T-helper 2 cell treated with Interferon-gamma antibody and Interleukin-4, amounts not matched to agents 5 μg/mL and 100 μg/mL, for 36 hours (primary cell): ENCODE measurements at regions not wholly inside any gene's neighbourhood (a gene's known extent, or its start where the extent isn't known, plus 50 kb on each side); places are given as distances from the start of the nearest gene placed in this dataset.

Experiments
- DNase-seq: peaks from one replicate; pipeline ENCODE4 v3.0.0; 2021; ENCODE audit warnings: low spot score
- H3K27ac Mint-ChIP-seq: one replicate; pipeline ENCODE4 v1.8.0; 2021; ENCODE audit warnings: mild to moderate bottlenecking, mixed read lengths
- H3K27me3 Mint-ChIP-seq: one replicate; pipeline ENCODE4 v1.8.0; 2021; ENCODE audit warnings: low read depth, mixed read lengths
- H3K36me3 Mint-ChIP-seq: one replicate; pipeline ENCODE4 v1.8.0; 2021; ENCODE audit warnings: low read depth, mixed read lengths
- H3K4me1 Mint-ChIP-seq: one replicate; pipeline ENCODE4 v1.8.0; 2021; ENCODE audit warnings: low read depth, mixed read lengths
- H3K4me3 Mint-ChIP-seq: one replicate; pipeline ENCODE4 v1.8.0; 2022; ENCODE audit warnings: mild to moderate bottlenecking, moderate library complexity, mixed read lengths
- H3K9me3 Mint-ChIP-seq: one replicate; pipeline ENCODE4 v1.8.0; 2021; ENCODE audit warnings: mixed read lengths

DNA sequence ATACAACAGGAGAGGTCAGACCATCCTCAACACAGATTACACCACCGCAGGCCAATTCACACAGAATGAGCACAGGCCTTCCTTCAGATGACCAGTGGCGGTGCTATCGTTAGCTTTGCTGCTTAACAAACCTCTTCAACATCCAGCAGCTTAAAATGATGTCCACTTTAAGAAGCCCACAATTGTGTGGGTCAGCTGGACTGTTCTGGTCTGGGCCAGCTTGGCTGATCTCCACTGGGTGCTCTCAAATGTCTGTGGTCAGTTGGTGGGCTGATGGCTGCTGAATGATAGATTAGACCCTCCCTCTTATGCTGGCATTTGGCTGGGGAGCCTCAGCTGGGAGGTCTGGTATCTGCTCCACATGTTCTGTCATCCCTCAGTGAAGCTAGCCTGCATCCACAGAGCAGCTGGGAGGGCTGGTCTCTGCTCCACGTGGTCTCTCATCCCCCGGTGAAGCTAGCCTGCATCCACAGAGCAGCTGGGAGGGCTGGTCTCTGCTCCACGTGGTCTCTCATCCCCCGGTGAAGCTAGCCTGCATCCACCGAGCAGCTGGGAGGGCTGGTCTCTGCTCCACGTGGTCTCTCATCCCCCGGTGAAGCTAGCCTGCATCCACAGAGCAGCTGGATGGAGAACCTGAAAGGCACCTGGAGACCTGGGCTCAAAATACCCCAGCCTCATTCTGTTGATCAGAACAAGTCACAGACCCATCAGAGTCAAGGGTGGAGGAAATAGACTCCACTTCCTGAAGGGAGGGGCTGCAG lies 203.6 kb upstream of the DIO3 start:
- Mint-ChIP-seq H3K9me3 (peaks cover 8% of the 10 kb centered on the region), H3K4me3 (no peak overlapping the region), H3K36me3 (no peaks in the 10 kb centered on the region), H3K4me1 (no peaks in the 10 kb centered on the region), H3K27ac (no peak overlapping the region), H3K27me3 (no peaks in the 10 kb centered on the region)
- no peak for DNase-seq

GRCh38 chr14:101358320-101359125 lies 202.8 kb upstream of the DIO3 start:
- H3K4me1 Mint-ChIP-seq = peaks cover 2% of the 10 kb centered on the region
- peaks cover 8% of the 10 kb centered on the region for H3K9me3 Mint-ChIP-seq
- DNase-seq = no peak
- no peaks in the 10 kb centered on the region for H3K27me3 Mint-ChIP-seq
- no peaks in the 10 kb centered on the region for H3K36me3 Mint-ChIP-seq
- no peak overlapping the region for H3K4me3 Mint-ChIP-seq
- H3K27ac Mint-ChIP-seq = no peak overlapping the region

DNA sequence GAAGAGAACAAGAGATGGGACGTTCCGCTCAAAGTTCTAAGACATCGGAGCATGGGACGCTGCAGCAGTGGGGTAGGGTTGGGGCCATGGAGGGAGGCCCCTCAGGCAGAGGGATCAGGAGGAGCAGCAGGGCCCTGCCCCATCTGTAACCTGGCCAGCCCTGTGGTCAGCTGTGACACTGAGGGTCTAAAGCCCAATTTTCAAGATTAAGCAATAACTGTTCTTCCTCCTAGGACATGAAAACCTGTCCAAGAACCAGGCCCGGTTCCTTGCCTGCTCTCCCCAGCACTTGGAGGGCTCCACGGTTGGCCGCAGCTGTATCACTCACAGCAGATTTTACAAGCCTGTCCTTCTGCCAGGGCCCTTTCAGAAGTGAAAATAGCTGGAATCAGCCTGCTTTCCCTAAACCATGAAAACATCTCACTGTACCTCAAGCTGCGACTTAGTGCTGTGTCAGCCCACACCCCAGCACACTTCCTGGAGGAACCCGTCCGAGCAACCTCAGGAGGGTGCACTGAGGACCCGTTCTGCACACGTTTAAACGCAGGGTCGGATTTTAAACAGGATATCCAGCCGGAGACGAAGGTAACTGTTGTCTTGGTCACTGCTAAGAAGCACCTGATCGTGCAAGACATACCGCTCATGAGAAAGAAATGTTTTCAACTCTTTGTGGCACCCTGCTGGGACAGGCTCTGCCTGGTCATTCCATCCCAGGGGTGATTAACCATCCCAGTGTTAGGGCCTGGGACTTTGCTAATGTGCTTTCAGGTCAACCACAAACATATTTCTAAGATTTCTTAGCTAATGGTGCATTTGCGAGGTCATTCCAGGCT lies 201.9 kb upstream of the DIO3 start:
- Mint-ChIP-seq H3K27me3 (no peaks in the 10 kb centered on the region), H3K27ac (no peak overlapping the region), H3K9me3 (peaks cover 8% of the 10 kb centered on the region), H3K4me1 (peaks cover 2% of the 10 kb centered on the region), H3K36me3 (no peaks in the 10 kb centered on the region), H3K4me3 (no peak overlapping the region)
- DNase-seq = no peak

- Mint-ChIP-seq H3K9me3 (peaks cover 4% of the 10 kb centered on the region), H3K27me3 (no peaks in the 10 kb centered on the region), H3K36me3 (no peaks in the 10 kb centered on the region), H3K27ac (no peak overlapping the region), H3K4me1 (peaks cover 2% of the 10 kb centered on the region), H3K4me3 (no peak overlapping the region)
- no peak for DNase-seq
Measured at GRCh38 chr14:101360054-101360911, 201.0 kb upstream of the DIO3 start.

GRCh38 chr14:101361044-101361443 lies 200.3 kb upstream of the DIO3 start:
- H3K36me3 Mint-ChIP-seq = no peaks in the 10 kb centered on the region
- peaks cover 2% of the 10 kb centered on the region for H3K4me1 Mint-ChIP-seq
- H3K4me3 Mint-ChIP-seq = no peak overlapping the region
- no peak for DNase-seq
- H3K9me3 Mint-ChIP-seq = no peaks in the 10 kb centered on the region
- H3K27ac Mint-ChIP-seq = no peak overlapping the region
- no peaks in the 10 kb centered on the region for H3K27me3 Mint-ChIP-seq

DNA sequence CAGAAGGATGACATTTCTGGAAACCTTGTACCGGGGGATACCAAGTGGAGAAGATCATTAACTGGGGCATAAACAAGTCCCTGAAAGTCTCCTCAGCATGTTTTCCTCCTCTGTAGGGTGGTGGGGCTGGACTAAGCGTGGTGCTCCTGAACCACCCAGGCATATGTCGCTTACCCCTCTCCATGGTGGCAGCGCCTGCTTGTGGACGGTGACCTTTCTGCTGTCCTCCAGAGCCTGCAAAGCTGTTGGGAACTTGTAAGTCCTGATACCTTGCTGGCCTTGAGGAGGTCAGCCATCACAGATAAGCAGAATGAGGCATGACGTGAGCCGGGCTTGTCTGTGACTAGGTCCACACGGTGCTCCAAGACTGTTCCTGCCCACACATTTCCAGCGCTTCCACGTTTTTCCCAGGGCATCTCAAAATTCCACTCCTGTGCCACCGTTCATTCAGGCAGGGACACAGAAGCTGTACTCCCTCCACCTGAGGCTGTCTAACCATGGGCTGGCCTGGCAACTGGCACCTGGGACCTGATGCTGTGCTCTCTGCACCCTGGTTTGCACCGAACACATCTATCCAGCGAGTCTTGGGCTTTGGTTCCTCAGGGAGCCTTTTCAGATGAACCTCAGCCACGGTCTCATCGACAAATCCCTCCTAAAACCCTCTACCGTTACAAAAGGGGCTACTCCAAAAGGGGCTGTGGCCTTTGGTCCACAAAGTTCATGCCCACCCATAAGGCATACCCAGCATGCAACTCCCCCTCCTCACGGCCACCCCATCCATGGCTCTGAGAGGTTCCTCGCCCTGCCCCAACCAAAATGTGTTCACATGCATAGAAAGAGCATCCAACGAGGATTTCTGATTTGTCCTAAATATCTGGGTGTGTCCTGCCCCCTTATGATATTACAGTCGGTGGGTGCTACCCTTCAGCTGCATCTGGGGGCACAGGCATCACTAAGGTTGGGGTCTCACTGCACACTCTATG lies 199.6 kb upstream of the DIO3 start:
- Mint-ChIP-seq H3K9me3 (no peaks in the 10 kb centered on the region), H3K27ac (no peak overlapping the region), H3K4me1 (peaks cover 2% of the 10 kb centered on the region), H3K36me3 (no peaks in the 10 kb centered on the region), H3K4me3 (no peak overlapping the region), H3K27me3 (no peaks in the 10 kb centered on the region)
- no peak for DNase-seq

DNA sequence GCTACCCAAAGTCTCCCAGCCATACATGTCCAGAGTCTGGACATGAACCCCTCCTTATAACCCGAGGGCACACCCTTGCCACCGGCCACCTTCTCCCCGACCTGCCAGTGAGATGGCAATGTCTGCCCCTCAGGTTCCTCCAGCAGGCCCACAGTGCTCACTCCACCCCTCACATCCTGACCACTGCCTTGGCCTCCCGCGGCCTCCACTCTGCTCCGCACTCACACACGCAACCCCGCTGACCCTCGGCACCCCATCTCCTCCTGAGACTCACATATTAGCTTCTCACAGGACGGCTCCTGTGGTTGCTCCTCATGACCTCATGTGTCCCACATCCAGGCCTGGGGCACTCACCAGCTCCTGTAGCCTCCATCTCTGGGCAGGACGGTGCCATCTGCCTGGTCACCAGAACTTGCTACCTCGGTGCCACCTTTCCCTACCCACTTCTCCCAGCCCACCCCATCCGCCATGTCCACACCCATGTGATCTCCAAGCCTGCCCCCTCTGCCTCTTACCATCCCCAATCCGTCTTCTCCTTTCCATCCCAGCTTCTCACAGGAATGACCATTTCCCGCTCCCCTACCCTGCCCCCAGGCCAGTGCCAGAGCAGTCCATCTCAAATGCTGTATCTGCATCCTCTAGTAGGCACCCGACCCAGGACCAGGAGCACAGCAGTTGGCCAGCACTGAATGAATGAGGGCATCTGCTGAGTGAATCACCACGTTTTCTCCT lies 198.6 kb upstream of the DIO3 start:
- Mint-ChIP-seq H3K4me1 (peaks cover 2% of the 10 kb centered on the region), H3K27me3 (no peaks in the 10 kb centered on the region), H3K27ac (no peak overlapping the region), H3K4me3 (no peak overlapping the region), H3K36me3 (no peaks in the 10 kb centered on the region), H3K9me3 (no peaks in the 10 kb centered on the region)
- DNase-seq = no peak

GRCh38 chr14:101363261-101363555 lies 198.1 kb upstream of the DIO3 start:
- H3K36me3 Mint-ChIP-seq = no peaks in the 10 kb centered on the region
- H3K4me3 Mint-ChIP-seq = no peak overlapping the region
- H3K4me1 Mint-ChIP-seq = peaks cover 2% of the 10 kb centered on the region
- H3K27ac Mint-ChIP-seq = no peak overlapping the region
- DNase-seq = no peak
- no peaks in the 10 kb centered on the region for H3K27me3 Mint-ChIP-seq
- no peaks in the 10 kb centered on the region for H3K9me3 Mint-ChIP-seq

DNA sequence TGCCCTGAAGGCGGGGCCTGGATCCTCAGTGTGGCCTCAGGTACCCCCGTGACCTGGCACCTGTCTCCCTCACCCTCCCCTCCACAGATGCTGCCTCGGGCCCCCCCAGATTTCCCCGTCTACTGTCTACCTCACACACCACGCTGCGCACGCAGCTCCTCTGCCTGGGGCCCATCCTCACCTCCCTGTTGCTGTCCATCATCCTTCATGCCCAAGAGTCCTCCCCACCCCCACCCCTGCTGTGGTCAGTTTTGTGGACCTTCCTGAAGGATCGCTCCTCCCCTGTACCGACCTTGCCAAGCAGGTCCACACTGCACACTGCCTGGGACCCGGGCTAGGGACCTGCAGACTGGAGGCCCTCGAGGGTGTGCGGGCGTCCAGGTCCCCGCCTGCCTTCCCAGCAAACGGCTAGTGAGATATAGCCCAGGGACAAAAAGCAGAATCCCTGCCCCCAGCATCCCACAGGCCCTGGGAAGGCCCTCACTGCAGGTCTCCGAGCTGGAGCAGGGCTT lies 197.4 kb upstream of the DIO3 start:
- H3K27ac Mint-ChIP-seq = no peak overlapping the region
- H3K4me3 Mint-ChIP-seq = no peak overlapping the region
- H3K27me3 Mint-ChIP-seq = no peaks in the 10 kb centered on the region
- no peak for DNase-seq
- peaks cover 2% of the 10 kb centered on the region for H3K4me1 Mint-ChIP-seq
- no peaks in the 10 kb centered on the region for H3K36me3 Mint-ChIP-seq
- no peaks in the 10 kb centered on the region for H3K9me3 Mint-ChIP-seq

- no peaks in the 10 kb centered on the region for H3K27me3 Mint-ChIP-seq
- H3K9me3 Mint-ChIP-seq = no peaks in the 10 kb centered on the region
- peaks cover 2% of the 10 kb centered on the region for H3K4me1 Mint-ChIP-seq
- DNase-seq = no peak
- H3K27ac Mint-ChIP-seq = no peak overlapping the region
- H3K4me3 Mint-ChIP-seq = no peak overlapping the region
- H3K36me3 Mint-ChIP-seq = no peaks in the 10 kb centered on the region
Measured at GRCh38 chr14:101364503-101365328, 196.6 kb upstream of the DIO3 start.

- no peak overlapping the region for H3K4me3 Mint-ChIP-seq
- H3K4me1 Mint-ChIP-seq = peaks cover 2% of the 10 kb centered on the region
- no peaks in the 10 kb centered on the region for H3K27me3 Mint-ChIP-seq
- no peak for DNase-seq
- H3K36me3 Mint-ChIP-seq = no peaks in the 10 kb centered on the region
- H3K27ac Mint-ChIP-seq = no peak overlapping the region
- no peaks in the 10 kb centered on the region for H3K9me3 Mint-ChIP-seq
Measured at GRCh38 chr14:101365329-101366158, 195.8 kb upstream of the DIO3 start.
